NB4 (cell line): ENCODE measurements at regions not wholly inside any gene's neighbourhood (a gene's known extent, or its start where the extent isn't known, plus 50 kb on each side); places are given as distances from the start of the nearest gene placed in this dataset.

Source experiments
- POLR2A ChIP-seq: IDR thresholded peaks from 2 replicates; pipeline ENCODE4 v1.6.1; 2011; ENCODE audit warnings: mild to moderate bottlenecking; ENCODE audit not compliant: insufficient read length; ENCODE audit errors: extremely low read depth
- TF ChIP-seq, protein P1 (sequence below): IDR thresholded peaks from one replicate; pipeline ENCODE4 v1.5.1; 2012; ENCODE audit warnings: low read depth, low read length

DNA sequence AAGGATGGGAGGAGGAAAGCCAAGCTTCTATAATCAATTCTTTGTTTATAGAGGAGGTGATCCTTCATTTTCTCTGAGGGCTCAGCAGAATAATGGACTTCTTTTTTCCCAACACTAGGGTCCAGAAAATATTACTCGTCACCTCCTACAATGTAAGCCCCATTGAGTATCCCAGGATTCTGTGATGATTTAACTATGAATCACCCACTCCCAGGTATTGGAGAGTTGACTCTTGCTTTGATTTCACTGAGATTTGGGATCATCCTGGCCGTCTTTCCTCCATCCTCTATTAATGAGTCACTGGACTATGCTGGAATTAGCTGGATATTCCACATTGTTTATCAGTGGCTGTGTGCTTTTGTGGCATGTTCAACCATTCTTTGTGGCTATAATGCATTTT is 452.0 kb downstream of the NPIPA7 start:
- TF ChIP-seq, protein P1, sequence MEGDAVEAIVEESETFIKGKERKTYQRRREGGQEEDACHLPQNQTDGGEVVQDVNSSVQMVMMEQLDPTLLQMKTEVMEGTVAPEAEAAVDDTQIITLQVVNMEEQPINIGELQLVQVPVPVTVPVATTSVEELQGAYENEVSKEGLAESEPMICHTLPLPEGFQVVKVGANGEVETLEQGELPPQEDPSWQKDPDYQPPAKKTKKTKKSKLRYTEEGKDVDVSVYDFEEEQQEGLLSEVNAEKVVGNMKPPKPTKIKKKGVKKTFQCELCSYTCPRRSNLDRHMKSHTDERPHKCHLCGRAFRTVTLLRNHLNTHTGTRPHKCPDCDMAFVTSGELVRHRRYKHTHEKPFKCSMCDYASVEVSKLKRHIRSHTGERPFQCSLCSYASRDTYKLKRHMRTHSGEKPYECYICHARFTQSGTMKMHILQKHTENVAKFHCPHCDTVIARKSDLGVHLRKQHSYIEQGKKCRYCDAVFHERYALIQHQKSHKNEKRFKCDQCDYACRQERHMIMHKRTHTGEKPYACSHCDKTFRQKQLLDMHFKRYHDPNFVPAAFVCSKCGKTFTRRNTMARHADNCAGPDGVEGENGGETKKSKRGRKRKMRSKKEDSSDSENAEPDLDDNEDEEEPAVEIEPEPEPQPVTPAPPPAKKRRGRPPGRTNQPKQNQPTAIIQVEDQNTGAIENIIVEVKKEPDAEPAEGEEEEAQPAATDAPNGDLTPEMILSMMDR: no peak
- TF ChIP-seq POLR2A: no peak
